Trophoblast cell (in vitro differentiated cells and primary cell): ENCODE measurements at regions not wholly inside any gene's neighbourhood (a gene's known extent, or its start where the extent isn't known, plus 50 kb on each side); places are given as distances from the start of the nearest gene placed in this dataset.

Experiments used
- DNase-seq, 2 donors: peaks; one replicate each; pipeline ENCODE4 v3.0.0-alpha.2; 2016
- H2AFZ ChIP-seq: 2 replicates; pipeline ENCODE4 v1.6.1; 2013; ENCODE audit warnings: low read length, moderate library complexity, mild to moderate bottlenecking; ENCODE audit not compliant: insufficient read depth, poor library complexity
- H2AK5ac ChIP-seq: 2 replicates; pipeline ENCODE4 v1.6.1; 2013; ENCODE audit warnings: mild to moderate bottlenecking, low read length
- H2BK120ac ChIP-seq: 2 replicates; pipeline ENCODE4 v1.6.1; 2013; ENCODE audit warnings: low read length, mild to moderate bottlenecking, moderate library complexity; ENCODE audit not compliant: insufficient read depth, poor library complexity
- H2BK12ac ChIP-seq: 2 replicates; pipeline ENCODE4 v1.6.1; 2013; ENCODE audit warnings: mild to moderate bottlenecking, low read length, moderate library complexity
- H2BK5ac ChIP-seq: 2 replicates; pipeline ENCODE4 v1.6.1; 2013; ENCODE audit warnings: low read length, low read depth, moderate library complexity, mild to moderate bottlenecking; ENCODE audit not compliant: poor library complexity
- H3K14ac ChIP-seq: 2 replicates; pipeline ENCODE4 v1.6.1; 2013; ENCODE audit warnings: mild to moderate bottlenecking, low read length
- H3K18ac ChIP-seq: 2 replicates; pipeline ENCODE4 v1.6.1; 2013; ENCODE audit warnings: mild to moderate bottlenecking, low read length
- H3K23ac ChIP-seq: 2 replicates; pipeline ENCODE4 v1.6.1; 2013; ENCODE audit warnings: low read length
- H3K27ac ChIP-seq: 2 replicates; pipeline ENCODE4 v1.5.1; 2013; ENCODE audit warnings: low read depth, mild to moderate bottlenecking, inconsistent platforms, low read length, moderate library complexity
- H3K27me3 ChIP-seq: 2 replicates; pipeline ENCODE4 v1.6.1; 2013; ENCODE audit warnings: inconsistent platforms, mild to moderate bottlenecking, low read length, moderate library complexity; ENCODE audit not compliant: insufficient read depth
- H3K36me3 ChIP-seq, 2 experiments: 1 replicate in 1 of 2; 2 replicates in 1 of 2; pipeline ENCODE4 v1.6.1; 2013; ENCODE audit warnings: low read length in 2 of 2, mild to moderate bottlenecking in 2 of 2, moderate library complexity in 1 of 2; ENCODE audit not compliant: insufficient read depth in 2 of 2, control insufficient read depth in 1 of 2
- H3K4ac ChIP-seq: 2 replicates; pipeline ENCODE4 v1.6.1; 2013; ENCODE audit warnings: low read depth, mild to moderate bottlenecking, low read length, moderate library complexity
- H3K4me1 ChIP-seq, 2 experiments: 1 replicate in 1 of 2; 2 replicates in 1 of 2; pipeline ENCODE4 v1.6.1; 2013; ENCODE audit warnings: low read length in 2 of 2, mild to moderate bottlenecking in 2 of 2, moderate library complexity in 1 of 2; ENCODE audit not compliant: insufficient read depth in 2 of 2, control insufficient read depth in 1 of 2
- H3K4me2 ChIP-seq: 2 replicates; pipeline ENCODE4 v1.6.1; 2013; ENCODE audit warnings: inconsistent platforms, mild to moderate bottlenecking, low read length, moderate library complexity
- H3K4me3 ChIP-seq: 2 replicates; pipeline ENCODE4 v1.5.1; 2013; ENCODE audit warnings: mild to moderate bottlenecking, low read depth, low read length, inconsistent platforms
- H3K79me1 ChIP-seq: one replicate; pipeline ENCODE4 v1.6.1; 2013; ENCODE audit warnings: low read length
- H3K79me2 ChIP-seq: 2 replicates; pipeline ENCODE4 v1.6.1; 2013; ENCODE audit warnings: low read length, mild to moderate bottlenecking; ENCODE audit not compliant: control insufficient read depth, insufficient read depth, poor library complexity
- H3K9ac ChIP-seq: 2 replicates; pipeline ENCODE4 v1.6.1; 2013; ENCODE audit warnings: mild to moderate bottlenecking, low read length
- H3K9me3 ChIP-seq: 2 replicates; pipeline ENCODE4 v1.6.1; 2013; ENCODE audit warnings: low read depth, mild to moderate bottlenecking, control low read depth, inconsistent platforms, low read length; ENCODE audit not compliant: insufficient read depth
- H4K12ac ChIP-seq: 2 replicates; pipeline ENCODE4 v1.6.1; 2013; ENCODE audit warnings: low read depth, mild to moderate bottlenecking, low read length, moderate library complexity
- H4K8ac ChIP-seq: 2 replicates; pipeline ENCODE4 v1.6.1; 2013; ENCODE audit warnings: low read depth, mild to moderate bottlenecking, low read length, moderate library complexity
- H4K91ac ChIP-seq: one replicate; pipeline ENCODE4 v1.6.1; 2013; ENCODE audit warnings: low read depth, mild to moderate bottlenecking, low read length, moderate library complexity
- WGBS: extraction: QIAGEN DNeasy Blood & Tissue Kit; methylation state at CpG from one replicate; pipeline ENCODE4 v1.1.7; 2013; ENCODE audit warnings: missing lambda C conversion rate; ENCODE audit not compliant: insufficient read length, insufficient coverage; ENCODE audit errors: extremely low coverage; 5-methylcytosine and 5-hydroxymethylcytosine counted together

DNA sequence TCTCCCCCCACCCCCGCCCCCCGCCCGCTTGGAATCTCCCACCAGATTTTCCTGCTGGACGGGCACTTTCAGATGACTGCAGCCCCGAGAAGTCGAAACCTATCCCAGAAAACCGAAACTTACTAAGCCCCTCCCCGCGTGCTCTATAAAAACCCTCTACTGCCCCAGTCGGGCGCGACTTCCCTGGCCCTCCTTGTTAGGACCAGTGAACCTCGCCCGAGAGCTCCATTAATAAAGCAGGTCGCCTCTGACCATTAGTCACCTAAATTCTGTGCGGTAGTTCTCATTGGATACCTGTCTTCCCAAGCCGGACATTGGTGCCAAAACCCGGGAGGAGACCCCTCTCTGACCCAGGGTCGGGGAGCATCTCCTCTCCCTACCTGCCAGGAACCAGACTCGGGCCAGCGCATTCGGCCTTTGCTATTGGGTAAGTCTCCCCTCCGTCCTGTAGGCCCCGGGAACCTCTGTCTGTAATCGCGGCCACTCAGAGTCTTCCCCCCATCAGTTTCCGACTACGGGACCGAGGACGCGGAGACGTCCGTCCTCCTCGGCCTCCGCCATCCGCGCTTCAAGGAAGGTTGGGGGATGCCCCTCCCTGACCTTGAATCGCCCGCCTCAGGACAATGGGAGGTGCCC lies 958.0 kb downstream of the RPA4 start:
- Histone ChIP-seq H2AFZ (no peak overlapping the region), H2BK12ac (no peak overlapping the region), H3K14ac (no peak overlapping the region), H3K4me2 (no peak overlapping the region), H3K4ac (no peak overlapping the region), H3K23ac (no peak overlapping the region), H3K27ac (no peak overlapping the region), H4K12ac (no peak overlapping the region), H3K79me1 (no peaks in the 10 kb centered on the region), H3K79me2 (no peaks in the 10 kb centered on the region), H2BK5ac (no peak overlapping the region), H3K4me1 (no peaks in the 10 kb centered on the region), H2BK120ac (no peak overlapping the region), H3K9ac (no peak overlapping the region), H3K9me3 (peaks cover 7% of the 10 kb centered on the region), H3K27me3 (no peaks in the 10 kb centered on the region), H3K18ac (no peak overlapping the region), H3K36me3 (peaks cover 0 to 1% of the 10 kb centered on the region in 2 experiments), H4K91ac (no peak overlapping the region), H3K4me3 (no peak overlapping the region), H2AK5ac (no peak overlapping the region), H4K8ac (no peak overlapping the region)
- no peak for DNase-seq
- no CpG with 5 or more reads among the region's 39 CpGs for WGBS

DNA sequence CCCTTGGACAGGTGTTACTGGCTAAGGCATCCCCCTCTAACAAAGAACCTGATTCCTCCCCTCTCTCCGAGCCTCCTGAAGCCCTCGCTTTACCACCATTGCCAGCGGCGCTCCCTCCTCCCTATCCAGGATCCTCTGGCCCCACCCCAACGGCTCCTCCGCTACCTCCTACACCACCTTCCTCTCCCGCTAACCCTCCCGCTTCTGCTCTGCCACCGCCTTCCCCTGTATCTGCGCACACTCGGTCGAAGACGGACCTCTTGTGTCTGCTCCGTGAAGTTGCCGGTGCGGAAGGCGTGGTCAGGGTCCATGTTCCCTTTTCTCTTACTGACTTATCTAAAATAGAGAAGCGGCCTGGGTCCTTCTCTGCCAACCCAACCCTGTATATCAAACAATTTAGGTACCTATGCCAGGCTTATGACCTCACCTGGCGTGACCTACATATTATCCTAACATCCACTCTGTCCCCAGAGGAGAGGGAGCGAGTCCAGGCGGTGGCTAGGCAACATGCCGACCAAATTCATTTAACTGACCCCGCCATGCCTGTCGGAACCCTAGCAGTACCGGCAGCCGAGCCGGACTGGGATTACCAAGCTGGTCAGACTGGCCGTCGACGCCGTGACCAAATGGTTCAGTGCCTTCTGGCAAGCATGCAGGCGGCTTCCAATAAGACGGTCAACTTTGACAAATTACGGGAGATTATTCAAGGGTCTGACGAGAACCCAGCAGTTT lies 958.9 kb downstream of the RPA4 start:
- Histone ChIP-seq H3K4me1 (no peaks in the 10 kb centered on the region), H2BK5ac (no peak overlapping the region), H3K4me3 (no peak overlapping the region), H3K14ac (no peak overlapping the region), H3K9me3 (peaks cover 7% of the 10 kb centered on the region), H3K23ac (no peak overlapping the region), H3K4ac (no peak overlapping the region), H2BK120ac (no peak overlapping the region), H3K4me2 (no peak overlapping the region), H3K79me2 (no peaks in the 10 kb centered on the region), H3K27me3 (no peaks in the 10 kb centered on the region), H3K27ac (no peak overlapping the region), H3K36me3 (peaks cover 0 to 1% of the 10 kb centered on the region in 2 experiments), H3K9ac (no peak overlapping the region), H3K79me1 (no peaks in the 10 kb centered on the region), H4K91ac (no peak overlapping the region), H3K18ac (no peak overlapping the region), H2AFZ (no peak overlapping the region), H2AK5ac (no peak overlapping the region), H4K8ac (no peak overlapping the region), H2BK12ac (no peak overlapping the region), H4K12ac (no peak overlapping the region)
- no CpG with 5 or more reads among the region's 35 CpGs for WGBS
- DNase-seq = no peak

DNA sequence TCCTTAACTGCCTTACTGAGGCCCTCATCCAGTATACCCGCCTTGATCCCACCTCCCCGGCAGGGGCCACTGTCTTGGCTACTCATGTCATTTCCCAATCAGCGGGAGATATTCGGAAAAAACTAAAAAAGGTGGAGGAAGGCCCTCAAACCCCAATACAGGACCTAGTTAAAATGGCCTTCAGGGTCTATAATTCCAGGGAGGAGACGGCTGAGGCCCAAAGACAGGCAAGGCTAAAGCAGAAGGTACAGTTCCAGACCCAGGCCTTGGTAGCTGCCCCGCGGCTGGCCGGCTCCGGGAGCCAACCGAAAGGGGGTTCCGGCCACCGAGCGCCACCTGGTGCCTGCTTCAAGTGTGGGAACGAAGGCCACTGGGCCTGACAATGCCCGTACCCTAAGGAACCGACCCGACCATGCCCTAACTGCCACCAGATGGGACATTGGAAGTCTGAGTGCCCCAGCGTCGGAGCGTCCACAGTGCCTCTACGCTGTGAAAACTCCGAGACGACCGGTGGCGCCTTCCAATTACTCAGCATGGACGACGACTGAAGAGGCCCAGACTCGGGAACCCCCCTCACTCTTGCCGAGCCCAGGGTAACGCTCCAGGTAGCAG lies 959.6 kb downstream of the RPA4 start:
- Histone ChIP-seq H3K79me2 (no peaks in the 10 kb centered on the region), H3K4me2 (no peak overlapping the region), H2BK120ac (no peak overlapping the region), H4K12ac (no peak overlapping the region), H3K14ac (no peak overlapping the region), H3K79me1 (no peaks in the 10 kb centered on the region), H2AK5ac (no peak overlapping the region), H3K4me1 (no peaks in the 10 kb centered on the region), H3K9me3 (peaks cover 7% of the 10 kb centered on the region), H2BK12ac (no peak overlapping the region), H2AFZ (no peak overlapping the region), H4K91ac (no peak overlapping the region), H3K9ac (no peak overlapping the region), H2BK5ac (no peak overlapping the region), H3K27me3 (no peaks in the 10 kb centered on the region), H3K23ac (no peak overlapping the region), H3K36me3 (peaks cover 0 to 1% of the 10 kb centered on the region in 2 experiments), H3K4ac (no peak overlapping the region), H3K27ac (no peak overlapping the region), H4K8ac (no peak overlapping the region), H3K18ac (no peak overlapping the region), H3K4me3 (no peak overlapping the region)
- DNase-seq = no peak
- WGBS = no CpG with 5 or more reads among the region's 30 CpGs

DNA sequence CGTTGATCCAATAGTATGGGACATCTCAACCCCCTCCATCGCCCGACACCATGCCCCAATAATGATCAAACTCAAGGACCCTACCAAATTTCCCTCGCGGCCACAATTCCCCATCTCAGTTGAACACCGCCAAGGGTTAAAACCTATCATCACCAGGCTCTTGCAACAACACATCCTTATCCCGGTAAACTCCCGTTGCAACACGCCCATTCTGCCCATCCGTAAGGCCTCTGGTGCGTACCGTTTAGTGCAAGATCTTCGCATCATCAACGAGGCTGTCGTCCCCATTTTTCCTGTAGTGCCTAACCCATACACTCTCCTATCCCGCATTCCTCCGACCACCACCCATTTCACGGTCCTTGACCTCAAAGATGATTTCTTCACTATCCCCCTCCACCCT lies 960.5 kb downstream of the RPA4 start:
- H3K79me1 ChIP-seq = no peaks in the 10 kb centered on the region
- H3K4ac ChIP-seq = no peak overlapping the region
- no peak overlapping the region for H3K23ac ChIP-seq
- H3K14ac ChIP-seq = no peak overlapping the region
- no peak overlapping the region for H3K4me3 ChIP-seq
- no peak overlapping the region for H2AK5ac ChIP-seq
- no peak overlapping the region for H4K91ac ChIP-seq
- H3K27ac ChIP-seq = no peak overlapping the region
- no peak overlapping the region for H3K4me2 ChIP-seq
- peaks cover 7% of the 10 kb centered on the region for H3K9me3 ChIP-seq
- no peaks in the 10 kb centered on the region for H3K79me2 ChIP-seq
- H3K4me1 ChIP-seq = no peaks in the 10 kb centered on the region
- no peak overlapping the region for H2BK12ac ChIP-seq
- H3K36me3 ChIP-seq = peaks cover 0 to 1% of the 10 kb centered on the region in 2 experiments
- H3K27me3 ChIP-seq = no peaks in the 10 kb centered on the region
- H2BK5ac ChIP-seq = no peak overlapping the region
- H2AFZ ChIP-seq = no peak overlapping the region
- WGBS = 100% methylated on average over 3 of the region's 18 CpGs
- H3K9ac ChIP-seq = no peak overlapping the region
- H3K18ac ChIP-seq = no peak overlapping the region
- H4K12ac ChIP-seq = no peak overlapping the region
- no peak for DNase-seq
- H4K8ac ChIP-seq = no peak overlapping the region
- no peak overlapping the region for H2BK120ac ChIP-seq
